Tibial artery (tissue), 4 donors: ENCODE measurements at regions not wholly inside any gene's neighbourhood (a gene's known extent, or its start where the extent isn't known, plus 50 kb on each side); places are given as distances from the start of the nearest gene placed in this dataset.

Source experiments
- DNase-seq, 2 donors: peaks; one replicate each; pipeline ENCODE4 v3.0.0-alpha.2; 2019
- H3K27ac ChIP-seq, 2 donors: fragments of 200-600 bp; sonication (generic) in 1 of 2; 1 replicate in 1 of 2; 2 replicates in 1 of 2; pipeline ENCODE4 v1.5.1; 2018 to 2019; ENCODE audit warnings: mild to moderate bottlenecking in 1 of 2
- H3K27me3 ChIP-seq, 2 donors: fragments of 200-600 bp; sonication (generic) in 1 of 2; one replicate each; pipeline versions ENCODE4 v1.5.1 to v1.6.0; 2016 to 2019
- H3K36me3 ChIP-seq, 3 donors: fragments of 200-600 bp; sonication (generic) in 2 of 3; one replicate each; pipeline ENCODE4 v1.5.1; 2016 to 2019; ENCODE audit warnings: mild to moderate bottlenecking in 2 of 3
- H3K4me1 ChIP-seq, 4 donors: fragments of 200-600 bp; sonication (generic) in 2 of 4; 1 replicate in 3 of 4; 2 replicates in 1 of 4; pipeline ENCODE4 v1.5.1; 2016 to 2019
- H3K4me3 ChIP-seq, 2 donors: fragments of 200-600 bp; sonication (generic) in 1 of 2; 1 replicate in 1 of 2; 2 replicates in 1 of 2; pipeline ENCODE4 v1.5.1; 2018 to 2019; ENCODE audit warnings: mild to moderate bottlenecking in 2 of 2
- H3K9me3 ChIP-seq, 3 donors: fragments of 200-600 bp; sonication (generic) in 1 of 3; one replicate each; pipeline ENCODE4 v1.5.1; 2016 to 2019
- CTCF ChIP-seq, 2 experiments: fragments of 200-600 bp in 1 of 2; fragments of 450-650 bp in 1 of 2; IDR thresholded peaks; one replicate each; pipeline ENCODE4 v1.5.1; 2017 to 2019; ENCODE audit warnings: antibody characterized with exemption in 2 of 2, mild to moderate bottlenecking in 1 of 2, moderate library complexity in 1 of 2
- intact Hi-C: fragments of 100-400 bp; cut with DNase I; formaldehyde crosslinking; loops from one replicate; pipeline ENCODE4 v1.15.0; 2023; ENCODE audit warnings: low total_unique reads

- no peak for TF ChIP-seq CTCF (IDR thresholded peaks at IDR 0.05)
- no peaks in the 10 kb centered on the region for H3K9me3 ChIP-seq
- intact Hi-C loops, result no loop called here
- peaks cover 0 to 8% (median 0%) of the 10 kb centered on the region in 4 donors for H3K4me1 ChIP-seq
- H3K36me3 ChIP-seq, result no peaks in the 10 kb centered on the region
- no peak overlapping the region for H3K4me3 ChIP-seq
- H3K27me3 ChIP-seq, result no peaks in the 10 kb centered on the region
- no peak overlapping the region for H3K27ac ChIP-seq
- DNase-seq, result no peak
These were observed 222.2 kb downstream of the SEC23A start for GRCh38 chr14:38880643-38881524.

GRCh38 chr14:38877744-38878388 is 225.2 kb downstream of the SEC23A start:
- intact Hi-C loops, result loop anchor here (10.0 kb wide), 1 partner anchor 137 kb away; no protein-coding TSS in a partner anchor
- Histone ChIP-seq H3K36me3 (no peaks in the 10 kb centered on the region), H3K9me3 (no peaks in the 10 kb centered on the region), H3K4me3 (no peak overlapping the region), H3K4me1 (peaks cover 0 to 8% (median 0%) of the 10 kb centered on the region in 4 donors), H3K27me3 (no peaks in the 10 kb centered on the region), H3K27ac (no peak overlapping the region)
- TF ChIP-seq CTCF (IDR thresholded peaks at IDR 0.05), result no peak
- no peak for DNase-seq

GRCh38 chr14:38874721-38875120 is 228.3 kb downstream of the SEC23A start:
- DNase-seq, result no peak
- H3K36me3 ChIP-seq, result no peaks in the 10 kb centered on the region
- intact Hi-C loops, result loop anchor here (10.0 kb wide), 1 partner anchor 140 kb away; no protein-coding TSS in a partner anchor
- H3K4me3 ChIP-seq, result no peak overlapping the region
- H3K9me3 ChIP-seq, result no peaks in the 10 kb centered on the region
- no peak for TF ChIP-seq CTCF (IDR thresholded peaks at IDR 0.05)
- peaks cover 0 to 16% (median 0%) of the 10 kb centered on the region in 4 donors for H3K4me1 ChIP-seq
- no peak overlapping the region for H3K27ac ChIP-seq
- H3K27me3 ChIP-seq, result no peaks in the 10 kb centered on the region

GRCh38 chr14:38873941-38874612 is 229.0 kb downstream of the SEC23A start:
- no peak for DNase-seq
- intact Hi-C loops, result loop anchor here (10.0 kb wide), 1 partner anchor 141 kb away; no protein-coding TSS in a partner anchor
- Histone ChIP-seq H3K4me3 (no peak overlapping the region), H3K27me3 (no peaks in the 10 kb centered on the region), H3K4me1 (peaks cover 0 to 17% (median 0%) of the 10 kb centered on the region in 4 donors), H3K9me3 (no peaks in the 10 kb centered on the region), H3K27ac (no peak overlapping the region), H3K36me3 (no peaks in the 10 kb centered on the region)
- no peak for TF ChIP-seq CTCF (IDR thresholded peaks at IDR 0.05)

- H3K36me3 ChIP-seq, result no peaks in the 10 kb centered on the region
- DNase-seq, result no peak
- intact Hi-C loops, result loop anchor here (10.0 kb wide), 1 partner anchor 144 kb away; no protein-coding TSS in a partner anchor
- no peak for TF ChIP-seq CTCF (IDR thresholded peaks at IDR 0.05)
- peaks cover 0 to 20% (median 8%) of the 10 kb centered on the region in 4 donors for H3K4me1 ChIP-seq
- no peaks in the 10 kb centered on the region for H3K9me3 ChIP-seq
- no peak overlapping the region for H3K27ac ChIP-seq
- no peak overlapping the region for H3K4me3 ChIP-seq
- no peaks in the 10 kb centered on the region for H3K27me3 ChIP-seq
These were observed 232.7 kb downstream of the SEC23A start for GRCh38 chr14:38870296-38870836.
